ENCODE measurements at regions not wholly inside any gene's neighbourhood (a gene's known extent, or its start where the extent isn't known, plus 50 kb on each side); places are given as distances from the start of the nearest gene placed in this dataset.
"Not testable (repeated sequence)": the region's sequence is repeated elsewhere in the genome, so short reads cannot be mapped to it uniquely, and the experiment has no call there.

DNA sequence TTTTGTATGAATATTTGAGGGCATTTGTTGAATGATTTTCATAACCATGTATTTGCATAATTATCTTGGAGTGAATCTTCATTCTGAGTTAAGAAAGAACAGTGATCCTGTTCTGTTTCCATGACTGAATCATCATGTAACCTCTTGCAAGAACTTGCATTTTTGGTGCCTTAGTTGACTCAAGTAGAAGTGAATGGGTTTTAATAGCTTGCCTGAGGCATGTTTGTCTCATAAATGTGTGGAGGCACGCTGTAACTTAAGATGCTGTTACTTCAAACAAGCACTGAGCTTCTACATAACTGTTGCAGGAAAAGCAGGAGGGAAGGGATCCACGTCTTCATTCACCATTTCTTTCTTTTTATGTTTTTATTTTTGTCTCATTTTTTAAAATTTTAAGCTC lies 1338.6 kb downstream of the KHDRBS2 start:
- TF ChIP-seq, protein P1, sequence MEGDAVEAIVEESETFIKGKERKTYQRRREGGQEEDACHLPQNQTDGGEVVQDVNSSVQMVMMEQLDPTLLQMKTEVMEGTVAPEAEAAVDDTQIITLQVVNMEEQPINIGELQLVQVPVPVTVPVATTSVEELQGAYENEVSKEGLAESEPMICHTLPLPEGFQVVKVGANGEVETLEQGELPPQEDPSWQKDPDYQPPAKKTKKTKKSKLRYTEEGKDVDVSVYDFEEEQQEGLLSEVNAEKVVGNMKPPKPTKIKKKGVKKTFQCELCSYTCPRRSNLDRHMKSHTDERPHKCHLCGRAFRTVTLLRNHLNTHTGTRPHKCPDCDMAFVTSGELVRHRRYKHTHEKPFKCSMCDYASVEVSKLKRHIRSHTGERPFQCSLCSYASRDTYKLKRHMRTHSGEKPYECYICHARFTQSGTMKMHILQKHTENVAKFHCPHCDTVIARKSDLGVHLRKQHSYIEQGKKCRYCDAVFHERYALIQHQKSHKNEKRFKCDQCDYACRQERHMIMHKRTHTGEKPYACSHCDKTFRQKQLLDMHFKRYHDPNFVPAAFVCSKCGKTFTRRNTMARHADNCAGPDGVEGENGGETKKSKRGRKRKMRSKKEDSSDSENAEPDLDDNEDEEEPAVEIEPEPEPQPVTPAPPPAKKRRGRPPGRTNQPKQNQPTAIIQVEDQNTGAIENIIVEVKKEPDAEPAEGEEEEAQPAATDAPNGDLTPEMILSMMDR (IDR thresholded peaks at IDR 0.05): not testable (repeated sequence)
- not testable (repeated sequence) for TF ChIP-seq ZFX (IDR thresholded peaks at IDR 0.05; ENCODE audit: borderline replicate concordance)

Measured in 22Rv1 (cell line).